NCI-H1930 (cell line): ENCODE measurements at regions not wholly inside any gene's neighbourhood (a gene's known extent, or its start where the extent isn't known, plus 50 kb on each side); places are given as distances from the start of the nearest gene placed in this dataset.
A peak's percentile ranks its signal among the peaks of the same experiment; 100 is the strongest.

Experiments
- DNase-seq, 2 experiments: peaks; one replicate each; lab custom pipeline; 2025; lab: John Stamatoyannopoulos, UW

GRCh38 chr12:125888921-125889320 is 823.7 kb downstream of the AACS start:
- no peak for DNase-seq

- DNase-seq = no peak
These were observed 824.5 kb downstream of the AACS start for GRCh38 chr12:125889742-125890141.

- no peak for DNase-seq
These were observed 825.2 kb downstream of the AACS start for GRCh38 chr12:125890366-125890905.

- DNase-seq = no peak
These were observed 825.7 kb downstream of the AACS start for GRCh38 chr12:125890971-125891370.

GRCh38 chr12:125892276-125892675 is 827.0 kb downstream of the AACS start:
- DNase-seq = no peak

- no peak for DNase-seq
These were observed 837.8 kb downstream of the AACS start for GRCh38 chr12:125902991-125903390.

- no peak for DNase-seq
These were observed 842.1 kb downstream of the AACS start for GRCh38 chr12:125907351-125907750.

GRCh38 chr12:125919856-125920470 is 854.7 kb downstream of the AACS start:
- no peak for DNase-seq

- DNase-seq = no peak
These were observed 857.1 kb downstream of the AACS start for GRCh38 chr12:125922330-125922729.

GRCh38 chr12:125936502-125936901 is 871.3 kb downstream of the AACS start:
- DNase-seq = no peak

GRCh38 chr12:125944446-125944845 is 879.2 kb downstream of the AACS start:
- no peak for DNase-seq

- no peak for DNase-seq
These were observed 884.2 kb downstream of the AACS start for GRCh38 chr12:125949471-125949870.

GRCh38 chr12:125954362-125954761 is 889.1 kb downstream of the AACS start:
- DNase-seq = no peak

- no peak for DNase-seq
These were observed 891.0 kb downstream of the AACS start for GRCh38 chr12:125956186-125956585.

GRCh38 chr12:125966641-125967040 is 901.4 kb downstream of the AACS start:
- no peak for DNase-seq

- DNase-seq = no peak
These were observed 903.2 kb downstream of the AACS start for GRCh38 chr12:125968413-125968812.

GRCh38 chr12:125971981-125972380 is 906.7 kb downstream of the AACS start:
- no peak for DNase-seq

GRCh38 chr12:125978286-125978685 is 913.1 kb downstream of the AACS start:
- DNase-seq = no peak

- no peak for DNase-seq
These were observed 916.5 kb downstream of the AACS start for GRCh38 chr12:125981610-125982253.

- peak; percentile 76 to 90 for DNase-seq
These were observed 918.0 kb downstream of the AACS start for GRCh38 chr12:125983094-125983783.

- DNase-seq = peak; percentile 5 to 22
These were observed 918.7 kb downstream of the AACS start for GRCh38 chr12:125983784-125984500.

- no peak for DNase-seq
These were observed 923.3 kb downstream of the AACS start for GRCh38 chr12:125988545-125988944.
